GM12878 (cell line): ENCODE measurements at regions not wholly inside any gene's neighbourhood (a gene's known extent, or its start where the extent isn't known, plus 50 kb on each side); places are given as distances from the start of the nearest gene placed in this dataset.

ENCODE experiments used
- ASH2L ChIP-seq: fragments of 300-600, 200-600 bp; sonication (generic); IDR thresholded peaks from 2 replicates; pipeline ENCODE4 v1.6.1; 2017; ENCODE audit warnings: low read depth, mild to moderate bottlenecking, borderline replicate concordance
- BCL11A ChIP-seq: IDR thresholded peaks from 2 replicates; pipeline ENCODE4 v1.6.1; 2011; ENCODE audit warnings: low read depth, low read length
- CREB1 ChIP-seq: IDR thresholded peaks from 2 replicates; pipeline ENCODE4 v1.6.1; 2012; ENCODE audit warnings: low read depth, mild to moderate bottlenecking, inconsistent platforms
- CTCF ChIP-seq, 3 experiments: IDR thresholded peaks in 2 of 3; conservative IDR thresholded peaks in 1 of 3; 2 replicates each; pipeline ENCODE4 v1.5.1; 2011; ENCODE audit warnings: low read depth in 3 of 3, low read length in 3 of 3, mild to moderate bottlenecking in 3 of 3, control low read depth in 2 of 3, moderate library complexity in 2 of 3, inconsistent platforms in 1 of 3, mixed read lengths in 1 of 3; ENCODE audit not compliant: control insufficient read depth in 2 of 3, insufficient read depth in 1 of 3; ENCODE audit errors: extremely low read depth in 1 of 3
- CUX1 ChIP-seq: IDR thresholded peaks from 2 replicates; pipeline ENCODE4 v1.6.1; 2012; ENCODE audit warnings: improper control_type of control experiment, low read depth, low read length; ENCODE audit not compliant: insufficient replicate concordance
- EP300 ChIP-seq, 2 experiments: fragments of 150-350 bp in 1 of 2; IDR thresholded peaks; 2 replicates each; pipeline ENCODE4 v1.6.1; 2011 to 2012; ENCODE audit warnings: low read depth in 2 of 2, low read length in 2 of 2, borderline replicate concordance in 1 of 2, improper control_type of control experiment in 1 of 2, inconsistent platforms in 1 of 2; ENCODE audit not compliant: control insufficient read depth in 1 of 2
- GABPA ChIP-seq: IDR thresholded peaks from 2 replicates; pipeline ENCODE4 v1.6.1; 2014; ENCODE audit warnings: antibody characterized with exemption, low read depth, mild to moderate bottlenecking, inconsistent platforms
- POLR2AphosphoS2 ChIP-seq: IDR thresholded peaks from 2 replicates; pipeline ENCODE4 v1.6.1; 2011; ENCODE audit warnings: low read depth, mild to moderate bottlenecking, low read length, improper control_type of control experiment, moderate library complexity
- RAD21 ChIP-seq: IDR thresholded peaks from 2 replicates; pipeline ENCODE4 v1.6.1; 2011; ENCODE audit warnings: mild to moderate bottlenecking, low read depth, low read length, moderate library complexity; ENCODE audit not compliant: insufficient read depth
- REST ChIP-seq: IDR thresholded peaks from 2 replicates; pipeline ENCODE4 v1.6.1; 2012; ENCODE audit warnings: mild to moderate bottlenecking, low read depth, low read length
- RUNX3 ChIP-seq: IDR thresholded peaks from 2 replicates; pipeline ENCODE4 v1.6.1; 2012; ENCODE audit warnings: low read length, inconsistent platforms
- SMC3 ChIP-seq: IDR thresholded peaks from 2 replicates; pipeline ENCODE4 v1.6.1; 2011; ENCODE audit warnings: low read length, improper control_type of control experiment, borderline replicate concordance
- TCF12 ChIP-seq: IDR thresholded peaks from 2 replicates; pipeline ENCODE4 v1.6.1; 2011; ENCODE audit warnings: low read depth, mild to moderate bottlenecking, low read length
- USF2 ChIP-seq: IDR thresholded peaks from 2 replicates; pipeline ENCODE4 v1.6.1; 2011; ENCODE audit warnings: low read depth, low read length, improper control_type of control experiment, borderline replicate concordance
- ZBED1 ChIP-seq: IDR thresholded peaks from 2 replicates; pipeline ENCODE4 v1.6.1; 2016; ENCODE audit warnings: borderline replicate concordance
- ZNF207 ChIP-seq: fragments of 450-650 bp; IDR thresholded peaks from 2 replicates; pipeline ENCODE4 v1.6.1; 2014; ENCODE audit warnings: antibody characterized with exemption, mild to moderate bottlenecking, borderline replicate concordance
- ZNF384 ChIP-seq: IDR thresholded peaks from 2 replicates; pipeline ENCODE4 v1.6.1; 2012; ENCODE audit warnings: low read depth, mild to moderate bottlenecking, low read length, improper control_type of control experiment, borderline replicate concordance
- ZSCAN29 ChIP-seq: fragments of 450-650 bp; IDR thresholded peaks from 2 replicates; pipeline ENCODE4 v1.6.1; 2017; ENCODE audit warnings: mild to moderate bottlenecking, moderate library complexity

- TF ChIP-seq USF2, result no peak
- TF ChIP-seq POLR2AphosphoS2, result no peak
- TF ChIP-seq SMC3, result no peak
- TF ChIP-seq ZNF207, result no peak
- peak; percentile 68; the same call in 1 of the 2 replicates for TF ChIP-seq ZBED1
- TF ChIP-seq RUNX3, result peak; percentile 74
- TF ChIP-seq RAD21, result no peak
- TF ChIP-seq CUX1, result no peak
- no peak for TF ChIP-seq ZNF384
- TF ChIP-seq ASH2L, result peak; percentile 95; the same call in 1 of the 2 replicates
- no peak for TF ChIP-seq GABPA
- TF ChIP-seq ZSCAN29, result peak; percentile 76
- TF ChIP-seq CTCF (IDR thresholded peaks at IDR 0.05 in 2 of 3, conservative IDR thresholded peaks at IDR 0.05 in 1 of 3; ENCODE audit: control insufficient read depth in 2 of 3, extremely low read depth in 1 of 3, insufficient read depth in 1 of 3, low read depth in 3 of 3, low read length in 3 of 3), result no peak
- TF ChIP-seq EP300 (IDR thresholded peaks at IDR 0.05; ENCODE audit: borderline replicate concordance in 1 of 2, control insufficient read depth in 1 of 2, low read depth in 2 of 2, low read length in 2 of 2), result peak; percentile 33 to 36; a peak in 2 of 4 replicates
- TF ChIP-seq CREB1, result no peak
- TF ChIP-seq BCL11A, result peak; percentile 55; the same call in 1 of the 2 replicates
- TF ChIP-seq TCF12, result no peak
- TF ChIP-seq REST, result no peak
Observed at GRCh38 chr21:32929633-32930038, 96.1 kb upstream of the OLIG2 start (continued).
